HG03571 (cell line): ENCODE measurements at regions not wholly inside any gene's neighbourhood (a gene's known extent, or its start where the extent isn't known, plus 50 kb on each side); places are given as distances from the start of the nearest gene placed in this dataset.

Experiments used
- ATAC-seq: cut with Tn5 transposase; IDR thresholded peaks from one replicate; pipeline ENCODE4 v1.9.1; 2021; ENCODE audit not compliant: unreplicated experiment

DNA sequence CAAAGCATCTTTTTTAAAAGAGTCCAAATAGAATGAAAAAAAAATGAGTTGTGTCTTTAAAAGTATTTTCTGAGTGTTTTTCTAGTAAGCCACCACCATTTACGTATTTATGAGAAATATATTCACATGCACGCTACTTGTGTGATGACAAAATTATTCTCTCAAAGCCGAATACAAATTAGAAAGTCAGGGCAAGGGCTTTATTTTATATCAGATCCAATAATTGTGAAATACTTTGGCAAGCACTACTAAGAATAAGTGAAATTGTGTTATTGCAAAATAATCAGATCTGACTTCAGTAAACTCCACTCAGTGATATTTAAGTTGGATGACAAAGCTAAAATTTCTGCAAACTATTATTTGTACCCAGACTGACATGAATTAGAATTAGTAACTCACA, 589.3 kb upstream of the KCNMB2 start:
- no peak for ATAC-seq

DNA sequence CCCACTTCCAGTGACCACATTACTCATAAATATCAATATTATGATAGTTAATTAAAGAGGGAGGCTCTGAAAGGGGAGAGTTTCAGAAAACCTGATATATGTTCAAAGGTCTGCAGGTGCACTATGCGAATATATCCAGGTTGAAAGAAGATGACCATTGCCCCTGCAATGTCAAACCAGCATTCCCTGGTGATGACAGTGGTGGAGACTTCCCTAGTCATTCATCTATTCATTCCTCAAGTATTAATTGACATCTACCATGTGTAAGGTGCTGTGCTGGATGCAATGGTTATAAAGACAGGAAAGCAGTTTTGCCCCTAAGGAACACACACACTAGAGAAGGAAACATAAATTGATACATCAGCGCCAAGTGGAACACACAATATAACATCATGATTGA, 588.3 kb upstream of the KCNMB2 start:
- ATAC-seq, result no peak

DNA sequence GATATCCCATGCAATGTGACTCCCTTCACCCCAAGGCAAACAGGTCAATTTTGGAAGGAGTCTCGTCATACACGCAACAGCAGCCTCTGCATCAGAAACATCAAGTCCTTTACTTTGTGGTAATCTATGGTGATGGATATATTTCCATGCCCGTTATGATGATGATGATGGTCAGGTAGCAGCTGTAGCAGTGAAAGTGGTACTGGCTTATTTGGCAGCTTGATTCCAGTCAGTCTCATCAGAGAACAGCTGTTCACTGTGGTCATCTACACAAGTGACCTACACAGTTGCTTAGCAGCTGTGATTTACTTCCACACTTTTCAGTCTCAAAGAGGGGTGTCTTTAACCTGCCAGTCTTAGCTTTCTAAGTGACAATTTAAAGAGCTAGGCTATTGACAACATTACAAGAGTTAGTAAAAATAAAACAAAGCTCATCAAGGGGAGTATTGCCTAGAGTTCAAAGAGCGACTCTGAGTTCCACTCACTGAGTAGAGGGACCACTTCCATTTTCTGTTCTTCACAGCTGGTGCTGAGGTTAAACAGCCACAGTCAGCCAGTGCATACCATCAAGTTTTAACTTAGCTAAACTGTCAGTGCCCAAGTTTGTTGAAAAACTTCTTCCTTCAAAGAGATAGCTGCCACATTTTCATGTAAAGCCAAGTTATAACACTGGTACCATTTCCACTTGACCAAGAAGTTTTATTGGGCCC, 587.4 kb upstream of the KCNMB2 start:
- ATAC-seq, result no peak

DNA sequence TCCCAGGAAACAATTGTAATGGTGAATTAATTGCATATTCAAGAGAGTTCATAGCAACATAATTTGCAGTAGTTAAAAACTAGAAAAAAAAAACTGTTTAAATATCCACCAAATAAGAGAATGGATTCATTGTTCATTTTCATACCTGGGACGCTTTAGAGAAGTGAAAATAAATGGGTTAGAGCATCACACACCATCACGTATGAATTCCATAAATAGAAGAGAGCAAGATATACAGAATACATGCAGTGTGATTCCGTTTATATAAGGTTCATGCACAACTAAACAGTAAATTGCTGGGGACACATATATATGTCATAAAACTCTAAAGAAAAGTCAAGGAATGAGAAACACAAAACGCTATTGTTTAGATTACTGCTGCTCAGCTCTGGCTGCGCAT, 577.0 kb upstream of the KCNMB2 start:
- ATAC-seq, result no peak

DNA sequence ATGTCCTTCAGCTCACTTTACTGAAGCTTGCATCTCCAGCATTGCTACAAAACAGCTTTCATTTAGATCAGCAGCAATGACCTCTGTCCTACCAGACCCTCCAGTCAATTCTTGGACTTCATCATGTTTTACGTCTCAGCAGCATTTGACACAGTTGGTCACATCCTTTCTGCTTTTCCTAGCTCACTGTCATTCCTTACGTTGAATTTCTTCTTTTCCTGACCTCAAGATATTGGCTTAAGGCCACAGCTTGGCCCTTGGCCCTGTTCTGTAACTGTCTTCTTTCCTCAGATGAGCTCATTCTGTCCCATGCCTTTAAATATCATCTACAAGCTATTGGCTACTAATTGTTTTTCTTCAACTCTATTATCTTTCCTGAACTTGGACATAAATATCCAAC, 576.2 kb upstream of the KCNMB2 start:
- no peak for ATAC-seq

DNA sequence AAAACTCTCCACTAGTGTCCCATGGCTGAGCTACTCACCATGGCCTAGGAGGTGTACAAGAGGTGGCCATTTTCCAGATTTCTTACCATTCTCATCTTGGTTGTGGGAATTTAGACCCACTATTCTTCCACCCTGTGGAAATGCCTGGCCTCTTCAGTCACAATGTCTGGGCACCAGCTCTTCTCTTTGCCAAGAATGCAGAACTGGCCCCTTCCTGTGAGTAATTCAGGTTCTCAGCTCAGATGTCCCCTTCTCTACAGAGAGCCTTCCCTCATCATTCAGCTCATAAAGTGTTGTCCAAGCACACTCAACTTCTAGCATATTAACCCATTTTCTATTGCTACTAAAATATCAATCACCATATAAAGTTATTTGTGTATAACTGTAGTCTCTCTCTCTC, 575.5 kb upstream of the KCNMB2 start:
- ATAC-seq, result no peak

DNA sequence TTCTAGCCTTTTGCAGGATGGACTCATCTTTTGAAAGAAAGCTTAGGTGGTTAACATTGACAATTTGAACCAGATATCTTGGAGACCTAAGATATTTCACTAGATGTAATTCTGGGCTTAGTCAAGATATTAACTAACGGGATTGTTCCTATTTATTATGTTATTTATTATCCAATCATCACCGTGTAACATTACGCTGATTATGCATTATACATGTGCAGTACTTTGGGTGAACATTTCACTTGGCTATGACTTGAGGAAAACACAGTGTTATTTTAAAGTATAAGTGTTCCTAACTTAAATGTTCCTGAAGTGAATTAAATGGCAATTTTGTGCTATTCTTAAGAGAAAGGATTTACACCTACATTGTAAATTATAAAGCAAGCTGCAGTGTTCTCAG, 574.5 kb upstream of the KCNMB2 start:
- no peak for ATAC-seq

DNA sequence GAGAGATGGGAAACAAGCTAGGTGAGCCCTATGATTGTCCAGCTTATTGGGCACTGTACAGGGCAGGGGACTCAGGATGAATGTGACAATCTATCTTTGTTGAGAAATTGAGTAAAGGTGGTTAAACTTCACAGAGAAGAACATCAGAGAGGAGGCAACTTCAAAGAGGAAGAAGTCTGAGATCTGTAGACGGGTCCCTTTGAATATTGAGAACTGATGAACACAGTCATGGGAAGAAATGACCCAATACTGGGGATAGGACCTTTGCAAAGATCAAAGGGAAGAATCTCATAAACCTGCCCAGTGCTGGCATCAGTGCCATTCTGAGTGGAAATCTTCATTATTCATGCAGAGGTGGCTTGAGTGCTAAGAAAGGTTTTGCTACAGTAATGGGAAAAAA, 569.7 kb upstream of the KCNMB2 start:
- ATAC-seq, result no peak

DNA sequence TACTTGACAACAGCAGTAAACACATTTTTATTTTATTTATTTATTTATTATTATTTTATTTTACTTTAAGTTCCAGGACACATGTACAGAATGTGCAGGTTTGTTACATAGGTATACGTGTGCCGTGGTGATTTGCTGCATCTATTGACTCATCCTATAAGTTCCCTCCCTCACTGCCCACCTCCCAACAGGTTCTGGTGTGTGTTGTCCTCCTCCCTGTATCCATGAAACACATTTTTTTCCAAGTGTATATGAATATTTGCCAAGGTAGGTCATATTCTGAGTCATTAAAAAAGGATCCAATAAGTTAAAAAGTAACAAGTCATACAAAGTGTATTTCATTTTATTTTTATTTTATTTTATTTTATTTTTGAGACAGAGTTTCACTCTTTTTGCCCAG, 567.3 kb upstream of the KCNMB2 start:
- ATAC-seq, result no peak

DNA sequence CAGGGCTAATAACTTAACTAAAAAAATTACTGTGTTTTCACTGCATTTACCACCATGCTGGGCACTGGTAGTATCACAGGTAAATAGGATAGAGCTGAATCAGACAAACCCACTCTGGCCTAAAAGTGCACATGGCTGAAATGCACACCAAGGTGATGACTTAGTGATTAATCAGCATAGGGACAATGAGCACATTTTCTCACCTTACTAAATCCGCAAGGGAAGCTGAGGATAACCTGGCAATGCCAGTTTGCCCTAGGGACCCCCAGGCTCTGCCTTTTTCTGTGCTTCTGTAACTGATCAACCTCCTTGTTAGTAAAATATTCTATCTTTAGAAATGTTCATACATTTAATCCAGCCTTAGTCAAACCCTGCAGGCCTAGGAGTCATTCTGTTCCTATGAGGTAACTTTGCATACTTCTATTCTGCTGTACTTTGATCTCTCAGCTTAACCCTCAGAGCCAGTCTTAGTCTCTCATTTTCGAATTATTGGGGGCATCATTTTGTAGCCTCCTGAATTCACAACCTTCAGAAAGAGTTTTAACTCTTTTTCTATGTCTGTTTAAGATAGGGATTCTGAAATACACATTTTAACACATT, 562.9 kb upstream of the KCNMB2 start:
- no peak for ATAC-seq

DNA sequence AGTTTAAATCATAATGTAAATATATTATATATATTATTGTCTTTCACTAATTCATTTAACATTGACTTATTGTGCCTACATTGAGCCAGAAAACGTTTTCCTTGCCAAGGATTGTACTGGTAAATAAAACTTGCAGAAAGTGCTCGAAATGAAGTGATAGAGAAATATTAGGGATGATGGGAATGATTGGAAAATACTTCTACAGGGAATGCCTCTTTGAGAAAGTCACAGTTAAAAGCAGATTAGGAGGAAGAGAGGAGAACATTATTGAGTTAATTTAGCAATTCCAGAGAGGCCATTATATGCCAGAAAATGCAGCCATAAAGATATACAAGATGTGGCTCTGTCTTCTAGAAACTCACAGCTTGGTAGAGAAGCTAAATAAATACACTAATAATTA, 560.0 kb upstream of the KCNMB2 start:
- no peak for ATAC-seq

DNA sequence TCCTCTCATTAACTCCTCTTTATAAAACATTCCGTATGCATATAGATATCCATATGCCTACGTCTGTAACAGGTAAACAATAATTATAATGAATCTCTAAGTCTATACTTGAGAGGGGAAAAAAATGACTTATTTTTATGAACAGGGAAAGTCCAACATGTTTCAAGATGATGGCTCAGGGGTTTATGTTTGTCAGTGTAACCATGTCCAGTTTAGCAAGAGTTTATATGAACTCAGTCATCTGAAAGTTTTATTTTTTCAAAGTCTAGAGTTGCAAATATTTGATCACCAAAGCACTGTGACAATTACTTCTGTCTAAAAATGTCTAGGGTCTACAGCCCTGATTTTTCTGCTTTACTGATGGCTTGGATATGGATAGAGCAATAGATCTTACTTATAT, 559.4 kb upstream of the KCNMB2 start:
- no peak for ATAC-seq

DNA sequence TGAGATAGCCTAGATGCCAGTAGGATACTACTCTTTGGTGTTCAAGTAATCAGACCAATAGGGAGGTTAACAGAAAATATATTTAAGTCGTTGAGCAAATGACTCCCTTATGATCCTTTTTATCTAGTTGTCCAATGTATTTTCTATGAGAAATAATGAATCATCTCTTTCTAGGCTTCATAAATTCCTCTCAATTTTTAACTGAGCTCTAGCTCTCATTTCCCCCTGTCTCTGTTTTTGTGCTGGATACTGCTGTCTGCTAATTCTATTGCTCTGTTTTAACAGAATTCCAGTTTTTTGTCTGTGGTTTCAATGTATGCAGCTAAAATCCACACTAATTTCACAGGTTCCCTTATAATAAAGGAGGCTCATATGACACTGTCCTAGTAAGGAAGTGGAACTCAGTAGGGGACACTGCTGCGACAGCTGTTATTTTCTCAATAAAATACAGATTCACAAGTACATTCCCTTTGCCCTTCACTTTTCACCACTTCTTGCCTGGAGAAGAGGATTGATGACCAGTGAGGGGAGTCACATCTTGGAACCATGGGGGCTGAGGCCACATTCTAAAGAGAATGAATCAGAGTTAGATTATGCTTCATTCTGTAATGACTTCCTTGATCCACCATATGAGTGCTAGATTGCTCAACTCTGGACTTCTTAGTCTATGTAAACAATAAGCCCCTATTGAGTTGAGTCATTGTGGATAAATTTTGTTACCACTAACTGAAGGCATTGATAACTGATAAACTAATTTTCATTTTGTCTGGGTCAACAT, 558.7 kb upstream of the KCNMB2 start:
- no peak for ATAC-seq

DNA sequence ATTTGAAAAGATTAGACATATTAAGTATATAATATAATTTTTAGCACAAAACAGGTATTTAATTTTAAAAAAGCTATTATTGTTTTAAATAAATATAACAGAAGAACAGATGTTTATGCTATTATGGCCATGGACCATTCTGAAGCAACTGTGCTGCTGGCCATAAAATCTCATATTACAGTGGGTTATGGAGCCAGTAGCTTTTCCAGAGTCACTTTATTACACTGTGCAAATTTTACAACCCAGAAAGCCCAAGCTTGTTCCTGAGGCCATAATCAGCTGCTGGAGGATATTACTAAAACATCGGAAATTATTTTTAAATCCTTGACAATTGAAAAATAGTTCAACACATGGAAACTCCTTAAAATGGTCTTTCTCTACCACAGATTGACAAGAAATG, 557.3 kb upstream of the KCNMB2 start:
- ATAC-seq, result no peak

DNA sequence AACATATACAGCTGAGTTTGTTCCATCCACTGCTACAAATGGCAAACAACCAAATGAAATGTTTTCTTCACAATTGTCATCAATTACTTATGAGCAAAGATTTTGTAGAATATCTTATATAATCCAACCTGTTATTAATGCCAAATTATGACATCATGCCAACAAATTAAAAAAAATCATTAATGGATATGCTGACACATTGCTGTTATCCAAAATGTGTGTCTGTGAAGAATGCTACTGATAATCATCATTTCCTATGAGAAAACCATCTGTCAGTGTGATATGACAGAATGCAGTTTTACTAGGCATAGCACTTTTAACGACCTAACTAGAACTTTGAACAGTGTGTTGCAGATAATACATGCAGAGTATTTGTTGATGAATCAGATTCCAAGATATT, 556.5 kb upstream of the KCNMB2 start:
- no peak for ATAC-seq

DNA sequence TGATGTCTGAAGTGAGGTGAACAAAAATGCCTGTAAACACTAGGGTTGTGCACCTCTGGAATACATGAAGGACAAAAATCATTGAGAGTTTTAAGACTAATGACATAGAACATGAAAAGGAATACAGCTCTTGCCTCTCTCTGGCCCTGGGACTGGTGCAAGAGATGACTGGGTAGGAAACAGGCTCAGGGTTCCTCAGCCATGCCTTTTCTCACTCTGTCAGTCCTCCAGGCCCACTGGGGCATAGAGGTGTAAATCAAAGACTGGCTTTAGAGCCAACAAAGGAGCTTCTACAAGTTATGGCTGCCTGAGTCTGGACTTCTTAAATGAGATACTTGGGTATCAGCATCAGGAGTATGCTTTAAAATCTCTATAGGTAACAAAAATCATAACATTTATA, 554.7 kb upstream of the KCNMB2 start:
- no peak for ATAC-seq

DNA sequence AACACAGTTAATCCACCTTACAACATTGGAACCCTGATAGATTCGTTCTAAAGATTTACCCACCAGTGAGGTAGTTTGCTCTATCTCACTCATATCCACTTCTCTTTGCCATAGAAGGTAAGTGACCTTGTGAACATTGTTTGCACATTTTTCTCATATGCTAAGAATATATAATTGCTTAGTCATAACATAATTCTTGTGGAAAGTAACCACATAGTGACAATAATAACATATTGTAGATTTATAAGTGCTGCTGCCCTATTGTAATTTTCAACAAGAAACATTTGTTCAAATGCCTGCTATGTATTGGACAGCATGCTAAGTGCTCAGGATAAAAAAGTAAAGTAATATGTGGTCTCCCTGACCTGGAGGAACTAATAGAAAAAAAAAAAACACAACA, 554.2 kb upstream of the KCNMB2 start:
- ATAC-seq, result no peak

DNA sequence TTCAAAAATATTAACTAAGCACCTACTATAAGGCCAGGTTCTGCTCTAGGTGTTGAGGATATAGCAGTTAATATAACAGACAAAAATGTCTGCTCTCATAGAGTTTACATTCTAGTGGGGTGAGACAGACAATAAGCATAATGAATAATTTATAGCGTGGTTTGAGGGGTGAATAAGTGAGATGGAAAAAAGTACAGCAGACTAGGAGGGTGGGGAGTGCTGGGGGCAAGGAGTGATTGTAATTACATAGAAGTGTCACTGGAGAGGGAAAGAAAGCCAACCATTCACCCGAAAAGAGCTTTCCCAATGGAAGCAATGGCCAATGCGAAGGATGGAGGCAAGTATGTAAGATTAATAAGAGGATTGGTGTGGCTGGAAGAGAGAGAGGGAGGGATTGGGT, 552.9 kb upstream of the KCNMB2 start:
- ATAC-seq, result no peak

DNA sequence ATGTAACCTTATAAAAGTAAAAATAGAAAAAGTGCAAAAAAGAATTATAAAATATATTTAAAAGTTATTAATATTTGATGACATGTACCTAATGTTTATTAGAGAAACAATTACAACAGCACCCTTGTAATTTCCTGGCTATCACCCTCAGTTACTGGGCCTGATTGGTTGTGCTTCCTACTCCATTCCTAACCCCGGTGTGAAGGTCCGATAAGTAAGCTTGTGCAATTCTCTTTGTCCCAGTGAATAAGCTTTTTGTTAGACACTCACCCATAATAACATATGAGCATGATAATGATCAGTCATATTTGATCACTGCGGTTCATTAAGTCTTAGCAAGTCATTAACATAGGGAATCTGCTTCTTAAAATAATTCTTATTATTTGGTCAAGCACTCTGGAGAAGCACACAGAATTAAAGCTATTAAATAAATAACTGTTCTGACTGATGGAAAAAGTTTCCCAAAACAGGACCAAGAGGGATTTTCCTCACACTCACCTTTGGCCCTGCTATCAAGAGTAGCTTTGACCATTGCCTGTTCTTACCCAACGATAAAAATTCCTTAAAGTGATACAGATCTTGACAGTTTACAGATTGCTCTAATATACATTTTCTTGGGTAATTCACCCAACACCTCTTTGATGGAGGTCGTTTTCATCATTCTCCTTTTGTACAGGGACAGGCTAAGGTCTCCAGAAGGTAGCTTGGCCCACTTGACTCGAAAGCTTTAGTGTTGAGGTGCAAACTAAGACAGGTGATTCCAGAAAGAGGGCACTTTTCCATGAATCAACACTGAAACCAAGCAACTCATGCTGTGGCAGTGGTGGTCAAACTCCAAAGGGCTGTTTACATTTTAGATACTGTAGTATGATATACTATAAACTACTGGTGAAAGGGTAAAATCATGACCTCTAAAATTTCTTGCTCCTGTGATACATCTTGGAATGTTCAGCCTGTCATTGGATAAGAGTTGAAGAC, 543.0 kb upstream of the KCNMB2 start:
- ATAC-seq, result no peak

DNA sequence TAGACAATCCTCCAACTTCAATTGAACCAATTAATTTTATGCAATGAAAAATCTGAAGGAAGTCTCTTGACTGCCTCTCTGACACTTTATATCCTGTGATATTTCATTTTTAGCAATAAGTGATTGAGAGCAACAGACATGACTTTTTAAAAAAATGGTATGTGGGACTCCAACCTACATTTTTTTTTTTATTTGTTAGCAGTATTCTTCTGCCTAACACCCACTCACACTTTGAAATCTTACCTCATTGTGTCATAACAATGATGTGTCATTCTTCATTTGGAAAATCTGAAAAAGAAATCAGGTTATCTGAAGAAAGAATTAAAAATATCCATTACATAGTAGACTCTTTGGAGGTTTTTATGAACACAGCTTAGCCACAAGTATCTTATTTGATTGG, 541.3 kb upstream of the KCNMB2 start:
- no peak for ATAC-seq

DNA sequence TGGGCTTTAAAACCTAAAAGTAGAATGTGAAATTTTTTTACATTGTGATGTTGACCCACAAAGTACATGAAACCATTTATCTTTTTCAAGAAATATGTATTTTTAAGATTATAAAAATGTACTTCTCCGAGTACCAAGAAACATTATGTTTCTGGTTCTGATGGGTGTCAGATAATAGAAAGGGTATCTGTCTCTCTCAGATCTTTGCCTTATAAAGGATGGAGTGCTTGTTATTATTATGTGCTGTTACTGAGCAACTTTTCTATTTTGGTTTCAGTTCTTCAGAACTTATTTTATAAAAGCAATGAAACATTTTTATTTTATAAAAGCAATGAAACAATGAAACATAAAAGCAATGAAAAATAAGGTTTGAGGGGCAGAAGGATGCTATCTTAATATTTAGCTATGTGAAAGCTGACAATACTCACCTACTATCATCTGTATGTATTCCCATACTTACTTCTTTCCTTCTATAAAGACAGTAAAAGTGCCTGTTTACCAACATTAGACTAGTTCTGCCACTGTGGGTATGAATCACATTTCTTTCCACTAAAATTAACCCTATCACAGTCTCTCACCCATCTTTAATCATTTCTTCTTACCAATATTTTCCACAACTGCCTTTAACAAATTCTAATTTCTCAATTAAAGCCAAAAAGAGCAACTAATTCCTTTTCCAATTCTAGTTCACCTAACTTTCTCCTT, 540.7 kb upstream of the KCNMB2 start:
- ATAC-seq, result no peak
